GM23338 (cell line): ENCODE measurements at regions not wholly inside any gene's neighbourhood (a gene's known extent, or its start where the extent isn't known, plus 50 kb on each side); places are given as distances from the start of the nearest gene placed in this dataset.

Source experiments
- CTCF ChIP-seq, 2 experiments: fragments of 200-600 bp in 1 of 2; sonication (generic) in 1 of 2; conservative IDR thresholded peaks; 2 replicates each; pipeline versions ENCODE4 v1.5.1 to v1.6.1; 2016 to 2017; ENCODE audit warnings: antibody characterized with exemption in 2 of 2, low read depth in 2 of 2, mild to moderate bottlenecking in 2 of 2, moderate library complexity in 1 of 2
- EZH2 ChIP-seq: fragments of 200-600 bp; sonication (generic); IDR thresholded peaks from one replicate; pipeline ENCODE4 v1.8.0; 2017; ENCODE audit warnings: antibody characterized with exemption, mild to moderate bottlenecking, low read depth; ENCODE audit not compliant: unreplicated experiment
- EZH2phosphoT487 ChIP-seq: fragments of 200-600 bp; sonication (generic); IDR thresholded peaks from one replicate; pipeline ENCODE4 v1.8.1; 2018; ENCODE audit warnings: antibody characterized with exemption; ENCODE audit not compliant: unreplicated experiment
- POLR2AphosphoS5 ChIP-seq: IDR thresholded peaks from 2 replicates; pipeline ENCODE4 v1.6.1; 2016; ENCODE audit warnings: antibody characterized with exemption, low read depth

DNA sequence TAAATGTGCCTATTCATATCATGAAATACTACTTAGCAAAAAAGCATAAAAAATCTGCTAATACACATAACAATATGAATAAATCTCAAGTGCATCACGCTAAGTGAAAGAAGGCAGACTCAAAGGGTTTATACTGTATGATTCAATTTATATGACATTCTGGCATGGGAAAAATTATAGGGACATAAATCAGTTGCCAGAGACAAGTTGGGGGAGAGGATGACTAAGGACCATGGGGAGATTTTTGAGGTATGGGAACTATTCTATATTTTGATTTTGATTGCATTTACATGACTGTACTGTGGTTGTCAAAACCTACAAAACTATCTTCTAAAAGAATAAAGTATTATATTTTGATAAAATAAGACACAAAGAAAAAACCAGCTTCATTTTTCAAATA, 650.3 kb upstream of the NR5A2 start:
- TF ChIP-seq EZH2 (no peak), EZH2phosphoT487 (no peak), CTCF (conservative IDR thresholded peaks at IDR 0.05; ENCODE audit: low read depth in 2 of 2) (no peak), POLR2AphosphoS5 (no peak)
